ENCODE measurements at regions not wholly inside any gene's neighbourhood (a gene's known extent, or its start where the extent isn't known, plus 50 kb on each side); places are given as distances from the start of the nearest gene placed in this dataset.

DNA sequence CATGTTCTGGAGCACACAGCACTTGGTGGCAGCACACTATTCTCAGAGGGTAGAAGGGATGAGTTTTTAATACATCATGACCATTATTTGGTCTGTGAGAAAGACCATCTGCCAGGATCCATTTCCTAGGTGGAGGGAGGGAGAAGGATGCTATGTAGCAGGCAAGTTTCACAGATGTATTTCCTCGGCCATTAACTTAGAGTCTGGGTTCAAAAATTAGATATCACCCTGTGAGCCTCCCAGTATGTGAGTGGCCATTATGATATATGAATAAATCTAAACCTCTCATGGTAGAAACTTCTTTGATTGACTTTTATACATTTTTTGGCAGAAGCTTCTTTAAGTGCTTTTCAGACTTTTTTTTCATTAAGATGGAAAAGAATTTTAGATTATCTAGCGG lies 133.9 kb downstream of the SREK1 start:
- no peak for TF ChIP-seq TCF12 (IDR thresholded peaks at IDR 0.05; ENCODE audit: low read depth)
- no peak for TF ChIP-seq CREB1 (IDR thresholded peaks at IDR 0.05; ENCODE audit: low read depth)

Data from Ishikawa (cell line).